Fibroblast of lung (primary cell): ENCODE measurements at regions not wholly inside any gene's neighbourhood (a gene's known extent, or its start where the extent isn't known, plus 50 kb on each side); places are given as distances from the start of the nearest gene placed in this dataset.

ENCODE experiments used
- EZH2 ChIP-seq: IDR thresholded peaks from 2 replicates; pipeline ENCODE4 v1.5.1; 2012; ENCODE audit warnings: low read length, control low read depth, mild to moderate bottlenecking; ENCODE audit errors: missing control alignments
- TF ChIP-seq, protein P1 (sequence below), 2 donors: IDR thresholded peaks in 1 of 2; conservative IDR thresholded peaks in 1 of 2; 1 replicate in 1 of 2; 2 replicates in 1 of 2; pipeline ENCODE4 v1.5.1; 2011 to 2012; ENCODE audit warnings: low read length in 2 of 2, control low read depth in 1 of 2, inconsistent platforms in 1 of 2, low read depth in 1 of 2, mild to moderate bottlenecking in 1 of 2

DNA sequence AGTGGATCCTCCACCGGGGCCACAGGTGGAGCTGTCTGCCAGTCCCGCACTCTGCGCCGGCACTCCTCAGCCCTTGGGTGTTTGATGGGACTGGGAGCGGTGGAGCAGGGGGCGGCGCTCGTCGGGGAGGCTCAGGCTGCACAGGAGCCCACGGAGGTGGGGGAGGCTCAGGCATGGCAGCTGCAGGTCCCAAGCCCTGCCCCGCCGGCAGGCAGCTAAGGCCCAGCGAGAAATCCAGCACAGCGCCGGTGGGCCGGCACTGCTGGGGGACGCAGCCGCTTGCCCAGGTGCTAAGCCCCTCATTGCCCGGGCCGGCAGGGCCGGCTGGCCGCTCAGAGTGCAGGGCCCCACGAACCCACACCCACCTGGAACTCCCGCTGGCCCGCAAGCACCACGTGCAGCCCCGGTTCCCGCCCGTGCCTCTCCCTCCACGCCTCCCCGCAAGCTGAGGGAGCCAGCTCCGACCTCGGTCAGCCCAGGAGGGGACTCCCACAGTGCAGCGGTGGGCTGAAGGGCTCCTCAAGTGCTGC is 286.4 kb downstream of the RBM26 start:
- TF ChIP-seq, protein P1, sequence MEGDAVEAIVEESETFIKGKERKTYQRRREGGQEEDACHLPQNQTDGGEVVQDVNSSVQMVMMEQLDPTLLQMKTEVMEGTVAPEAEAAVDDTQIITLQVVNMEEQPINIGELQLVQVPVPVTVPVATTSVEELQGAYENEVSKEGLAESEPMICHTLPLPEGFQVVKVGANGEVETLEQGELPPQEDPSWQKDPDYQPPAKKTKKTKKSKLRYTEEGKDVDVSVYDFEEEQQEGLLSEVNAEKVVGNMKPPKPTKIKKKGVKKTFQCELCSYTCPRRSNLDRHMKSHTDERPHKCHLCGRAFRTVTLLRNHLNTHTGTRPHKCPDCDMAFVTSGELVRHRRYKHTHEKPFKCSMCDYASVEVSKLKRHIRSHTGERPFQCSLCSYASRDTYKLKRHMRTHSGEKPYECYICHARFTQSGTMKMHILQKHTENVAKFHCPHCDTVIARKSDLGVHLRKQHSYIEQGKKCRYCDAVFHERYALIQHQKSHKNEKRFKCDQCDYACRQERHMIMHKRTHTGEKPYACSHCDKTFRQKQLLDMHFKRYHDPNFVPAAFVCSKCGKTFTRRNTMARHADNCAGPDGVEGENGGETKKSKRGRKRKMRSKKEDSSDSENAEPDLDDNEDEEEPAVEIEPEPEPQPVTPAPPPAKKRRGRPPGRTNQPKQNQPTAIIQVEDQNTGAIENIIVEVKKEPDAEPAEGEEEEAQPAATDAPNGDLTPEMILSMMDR (conservative IDR thresholded peaks at IDR 0.05 in 1 of 2, IDR thresholded peaks at IDR 0.05 in 1 of 2; ENCODE audit: low read depth in 1 of 2, low read length in 2 of 2): no peak
- no peak for TF ChIP-seq EZH2
